Heart left ventricle (tissue), 16 donors: ENCODE measurements at regions not wholly inside any gene's neighbourhood (a gene's known extent, or its start where the extent isn't known, plus 50 kb on each side); places are given as distances from the start of the nearest gene placed in this dataset.

Experiments
- ATAC-seq, 4 donors: fragments of 200-7000 bp; cut with Tn5 transposase; one replicate each; pipeline ENCODE4 v1.9.1; 2020 to 2022; ENCODE audit warnings: moderate library complexity in 4 of 4, mild to moderate bottlenecking in 3 of 4, moderate number of reproducible peaks in 1 of 4
- DNase-seq, 5 donors: peaks; one replicate each; pipeline ENCODE4 v3.0.0-alpha.2; 2020
- H3K27ac ChIP-seq, 12 donors: fragments of 200-600 bp; sonication (generic) in 4 of 12; one replicate each; pipeline versions ENCODE4 v1.5.0 to v1.8.0; 2016 to 2022; ENCODE audit warnings: mild to moderate bottlenecking in 2 of 12
- H3K27me3 ChIP-seq, 9 donors: fragments of 200-600 bp; sonication (generic) in 2 of 9; one replicate each; pipeline versions ENCODE4 v1.5.1 to v1.8.0; 2016 to 2022; ENCODE audit warnings: mild to moderate bottlenecking in 3 of 9
- H3K36me3 ChIP-seq, 9 donors: fragments of 200-600 bp; sonication (generic) in 2 of 9; one replicate each; pipeline versions ENCODE4 v1.5.0 to v1.8.0; 2018 to 2022; ENCODE audit warnings: mild to moderate bottlenecking in 2 of 9
- H3K4me1 ChIP-seq, 12 donors: fragments of 200-600 bp; sonication (generic) in 4 of 12; one replicate each; pipeline versions ENCODE4 v1.5.0 to v1.8.0; 2016 to 2022; ENCODE audit warnings: mild to moderate bottlenecking in 3 of 12
- H3K4me3 ChIP-seq, 12 donors: fragments of 200-600 bp; sonication (generic) in 4 of 12; one replicate each; pipeline versions ENCODE4 v1.5.0 to v1.8.0; 2017 to 2022; ENCODE audit warnings: mild to moderate bottlenecking in 9 of 12, moderate library complexity in 4 of 12
- H3K9me3 ChIP-seq, 12 donors: fragments of 200-600 bp; sonication (generic) in 4 of 12; one replicate each; pipeline versions ENCODE4 v1.5.0 to v1.8.0; 2016 to 2022; ENCODE audit warnings: mild to moderate bottlenecking in 1 of 12
- POLR2A ChIP-seq, 2 donors: fragments of 450-650 bp; IDR thresholded peaks; one replicate each; pipeline ENCODE4 v1.6.1; 2017; ENCODE audit warnings: antibody characterized with exemption in 2 of 2, mild to moderate bottlenecking in 2 of 2, moderate library complexity in 2 of 2
- WGBS, 4 donors: extraction: QIAGEN DNeasy Blood & Tissue Kit in 2 of 4; methylation state at CpG; one replicate each; pipeline versions ENCODE4 v1.1.5 to v1.1.7; 2013 to 2018; 5-methylcytosine and 5-hydroxymethylcytosine counted together
- intact Hi-C, 10 donors: fragments of 100-400 bp; cut with DNase I; formaldehyde crosslinking; loops; one replicate each; pipeline versions ENCODE4 v1.11.1 to v1.14.2; 2022
- TF ChIP-seq, protein P1 (sequence below), 12 donors: fragments of 200-600 bp; sonication (generic) in 4 of 12; IDR thresholded peaks; one replicate each; pipeline versions ENCODE4 v1.5.0 to v1.8.0; 2018 to 2022; ENCODE audit warnings: antibody characterized with exemption in 12 of 12, mild to moderate bottlenecking in 5 of 12
- donor health status: ischemic (EF 13 %, LVEDD 7.1; RV severe dilation, severe dysfunction).
- donor health status: healthy with polysubstance abuse.
- donor health status: DM: no; HTN: yes; CAD: no.
- donor health status: DM: no; HTN: no; CAD: no.
- donor health status: ischemic (EF 25% LVEDD 6.9; RV normal size, moderate dysfunction).
- donor health status: ischemic (EF 25% LVEDD 5.7; RV mildly dilated, moderate dysfunction).
- donor health status: healthy.
- donor health status: DM: yes; HTN: yes; CAD: no.
- donor health status: ischemic (EF 35%, LVEDD 5.7; RV mildly dilated, moderate dysfunction).
- donor health status: nonischemic (EF 11% LVEDD 7.7; RV severe dilation, severe dysfunction).
- donor health status: DM: yes; HTN: yes; CAD: no.
- donor health status: PGD.
- donor health status: ischemic (EF 29% LVEDD 5.4; RV normal size, mild dysfunction).
- donor health status: nonischemic (EF 23%, LVEDD 6.1; RV moderate dilation, normal function).

DNA sequence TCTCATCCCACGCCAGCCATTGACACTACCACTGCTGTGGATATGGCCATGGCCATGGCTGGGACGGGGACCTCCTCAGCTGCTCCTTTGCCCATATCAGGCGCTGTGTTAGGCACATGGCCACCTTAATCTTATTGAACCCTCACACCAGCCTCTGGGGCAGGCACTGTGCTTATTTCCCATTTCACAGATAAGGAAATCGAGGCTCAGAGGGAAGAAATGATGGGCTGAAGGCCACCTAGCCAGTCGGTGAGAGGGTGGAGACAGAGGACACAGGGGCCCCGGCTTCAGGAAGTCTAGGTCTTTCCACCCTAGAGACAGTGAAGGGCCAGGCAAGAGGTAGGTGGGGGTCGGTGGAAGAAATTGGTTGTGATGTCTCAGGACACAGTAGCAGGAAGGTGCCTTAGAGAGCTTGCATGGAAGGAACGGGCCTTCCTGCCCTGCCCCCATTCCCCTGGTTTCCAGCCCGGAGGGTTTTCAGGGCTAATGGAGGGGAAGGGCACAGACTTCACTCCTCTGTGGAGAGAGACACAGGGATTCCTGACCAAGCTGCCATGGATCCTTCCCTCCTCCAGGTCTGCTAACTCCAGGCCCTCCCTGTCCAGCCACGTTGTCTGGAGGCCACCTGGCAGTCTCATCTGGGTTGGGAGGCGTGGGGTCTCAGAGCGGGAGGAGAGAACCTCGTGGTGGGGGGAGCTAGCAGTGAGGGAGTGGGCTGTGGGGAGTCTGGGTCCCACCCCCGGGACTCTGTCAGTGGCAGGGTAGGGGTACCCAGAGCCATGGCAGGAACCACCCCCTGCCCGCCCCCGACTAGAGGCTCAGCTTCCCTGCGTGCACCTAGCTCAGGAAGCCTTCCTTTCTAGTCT is 120.4 kb downstream of the VEGFA start:
- intact Hi-C loops, result no loop called here
- ATAC-seq (no peak), DNase-seq (no peak)
- Histone ChIP-seq H3K27me3 (peaks cover 0 to 15% (median 0%) of the 10 kb centered on the region in 9 donors), H3K4me3 (no peak overlapping the region), H3K4me1 (peaks cover 0 to 9% (median 0%) of the 10 kb centered on the region in 12 donors), H3K9me3 (no peaks in the 10 kb centered on the region), H3K36me3 (no peaks in the 10 kb centered on the region), H3K27ac (no peak overlapping the region)
- TF ChIP-seq, protein P1, sequence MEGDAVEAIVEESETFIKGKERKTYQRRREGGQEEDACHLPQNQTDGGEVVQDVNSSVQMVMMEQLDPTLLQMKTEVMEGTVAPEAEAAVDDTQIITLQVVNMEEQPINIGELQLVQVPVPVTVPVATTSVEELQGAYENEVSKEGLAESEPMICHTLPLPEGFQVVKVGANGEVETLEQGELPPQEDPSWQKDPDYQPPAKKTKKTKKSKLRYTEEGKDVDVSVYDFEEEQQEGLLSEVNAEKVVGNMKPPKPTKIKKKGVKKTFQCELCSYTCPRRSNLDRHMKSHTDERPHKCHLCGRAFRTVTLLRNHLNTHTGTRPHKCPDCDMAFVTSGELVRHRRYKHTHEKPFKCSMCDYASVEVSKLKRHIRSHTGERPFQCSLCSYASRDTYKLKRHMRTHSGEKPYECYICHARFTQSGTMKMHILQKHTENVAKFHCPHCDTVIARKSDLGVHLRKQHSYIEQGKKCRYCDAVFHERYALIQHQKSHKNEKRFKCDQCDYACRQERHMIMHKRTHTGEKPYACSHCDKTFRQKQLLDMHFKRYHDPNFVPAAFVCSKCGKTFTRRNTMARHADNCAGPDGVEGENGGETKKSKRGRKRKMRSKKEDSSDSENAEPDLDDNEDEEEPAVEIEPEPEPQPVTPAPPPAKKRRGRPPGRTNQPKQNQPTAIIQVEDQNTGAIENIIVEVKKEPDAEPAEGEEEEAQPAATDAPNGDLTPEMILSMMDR (IDR thresholded peaks at IDR 0.05), result no peak
- TF ChIP-seq POLR2A (IDR thresholded peaks at IDR 0.05), result no peak
- WGBS, 4 donors, result 67 to 74% (median 72%) methylated on average over 17 of the region's 17 CpGs

DNA sequence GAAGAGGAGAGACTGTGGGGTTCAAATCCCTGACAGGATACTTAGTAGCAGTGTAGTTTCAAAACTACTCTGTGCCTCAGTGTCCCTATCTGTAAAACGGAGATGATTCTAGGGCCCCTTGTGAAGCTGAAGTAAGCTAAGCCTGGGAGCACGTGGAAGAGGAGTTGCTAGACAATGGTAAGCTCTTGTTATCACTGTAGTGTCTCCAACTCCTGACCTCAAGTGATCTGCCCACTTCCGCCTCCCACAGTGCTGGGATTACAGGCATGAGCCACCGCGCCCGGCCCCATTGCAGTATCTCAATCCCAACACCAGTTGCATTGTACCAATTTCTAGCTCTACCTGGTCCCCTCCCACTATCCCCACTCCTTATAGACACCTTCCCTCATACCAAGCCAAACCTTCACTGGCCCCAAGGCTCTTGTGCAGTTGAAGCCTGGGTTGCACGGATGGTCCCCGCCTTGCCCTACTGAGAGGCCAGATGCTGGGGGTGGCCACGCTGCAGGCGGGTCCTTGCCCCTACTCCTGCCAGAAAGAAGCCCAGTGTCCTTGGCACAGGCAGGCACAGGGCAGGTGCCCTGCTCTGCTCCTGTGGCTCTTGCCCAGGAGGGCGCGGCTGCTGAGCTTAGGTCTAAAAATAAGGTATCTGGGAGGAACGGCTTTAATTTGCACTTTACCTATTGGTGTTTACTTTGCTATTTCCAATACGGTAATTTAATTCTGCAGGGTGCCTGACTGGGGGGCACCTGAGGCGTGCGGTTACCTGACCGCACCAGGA is 118.1 kb downstream of the VEGFA start:
- peaks cover 0 to 15% (median 0%) of the 10 kb centered on the region in 9 donors for H3K27me3 ChIP-seq
- no peak overlapping the region for H3K4me3 ChIP-seq
- intact Hi-C loops, result no loop called here
- H3K36me3 ChIP-seq, result no peaks in the 10 kb centered on the region
- peaks cover 0 to 24% (median 1%) of the 10 kb centered on the region in 12 donors for H3K4me1 ChIP-seq
- DNase-seq (peak in 1 of 5 donors; percentile 37), ATAC-seq (peak in 2 of 4 donors; percentile 13 to 58)
- TF ChIP-seq POLR2A (IDR thresholded peaks at IDR 0.05), result no peak
- TF ChIP-seq, protein P1 (IDR thresholded peaks at IDR 0.05), result no peak
- H3K27ac ChIP-seq, result no peak overlapping the region
- 73 to 79% (median 74%) methylated on average over 17 of the region's 17 CpGs for WGBS, 4 donors
- no peaks in the 10 kb centered on the region for H3K9me3 ChIP-seq

DNA sequence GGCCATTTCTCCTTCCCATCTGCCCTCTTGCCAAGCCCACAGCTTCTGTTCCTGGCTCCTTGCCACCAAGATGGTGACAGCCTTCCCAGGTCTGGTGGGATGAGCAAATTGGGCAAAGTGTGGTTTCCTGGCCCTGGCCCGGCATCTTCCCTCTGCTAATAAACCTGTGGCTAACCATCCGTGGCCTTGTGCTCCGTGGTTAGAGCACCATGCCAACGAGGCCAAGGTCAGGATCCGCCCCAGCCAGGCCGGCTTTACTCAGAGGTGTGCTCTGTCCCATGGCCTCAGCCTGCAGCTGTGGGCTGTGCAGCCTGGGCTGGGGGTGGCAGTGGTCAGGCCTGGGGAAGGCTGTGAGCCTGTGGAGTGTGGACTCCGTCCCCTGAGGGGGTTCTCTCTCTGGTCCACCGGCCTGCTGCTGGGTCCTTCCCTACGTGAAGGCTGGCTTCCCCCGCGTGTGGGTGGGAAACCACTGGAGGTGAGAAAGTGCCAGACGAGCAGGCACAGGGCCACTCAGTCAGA is 117.4 kb downstream of the VEGFA start:
- 75 to 83% (median 77%) methylated on average over 12 of the region's 12 CpGs for WGBS, 4 donors
- DNase-seq (no peak), ATAC-seq (peak in 1 of 4 donors; percentile 18)
- no peak overlapping the region for H3K4me3 ChIP-seq
- intact Hi-C loops, result no loop called here
- H3K4me1 ChIP-seq, result peaks cover 0 to 24% (median 1%) of the 10 kb centered on the region in 12 donors
- H3K36me3 ChIP-seq, result no peaks in the 10 kb centered on the region
- no peaks in the 10 kb centered on the region for H3K9me3 ChIP-seq
- no peak overlapping the region for H3K27ac ChIP-seq
- peaks cover 0 to 15% (median 0%) of the 10 kb centered on the region in 9 donors for H3K27me3 ChIP-seq
- TF ChIP-seq POLR2A (IDR thresholded peaks at IDR 0.05), result no peak
- TF ChIP-seq, protein P1 (IDR thresholded peaks at IDR 0.05), result no peak
